ENCODE measurements at regions not wholly inside any gene's neighbourhood (a gene's known extent, or its start where the extent isn't known, plus 50 kb on each side); places are given as distances from the start of the nearest gene placed in this dataset.
A peak's percentile ranks its signal among the peaks of the same experiment; 100 is the strongest.

DNA sequence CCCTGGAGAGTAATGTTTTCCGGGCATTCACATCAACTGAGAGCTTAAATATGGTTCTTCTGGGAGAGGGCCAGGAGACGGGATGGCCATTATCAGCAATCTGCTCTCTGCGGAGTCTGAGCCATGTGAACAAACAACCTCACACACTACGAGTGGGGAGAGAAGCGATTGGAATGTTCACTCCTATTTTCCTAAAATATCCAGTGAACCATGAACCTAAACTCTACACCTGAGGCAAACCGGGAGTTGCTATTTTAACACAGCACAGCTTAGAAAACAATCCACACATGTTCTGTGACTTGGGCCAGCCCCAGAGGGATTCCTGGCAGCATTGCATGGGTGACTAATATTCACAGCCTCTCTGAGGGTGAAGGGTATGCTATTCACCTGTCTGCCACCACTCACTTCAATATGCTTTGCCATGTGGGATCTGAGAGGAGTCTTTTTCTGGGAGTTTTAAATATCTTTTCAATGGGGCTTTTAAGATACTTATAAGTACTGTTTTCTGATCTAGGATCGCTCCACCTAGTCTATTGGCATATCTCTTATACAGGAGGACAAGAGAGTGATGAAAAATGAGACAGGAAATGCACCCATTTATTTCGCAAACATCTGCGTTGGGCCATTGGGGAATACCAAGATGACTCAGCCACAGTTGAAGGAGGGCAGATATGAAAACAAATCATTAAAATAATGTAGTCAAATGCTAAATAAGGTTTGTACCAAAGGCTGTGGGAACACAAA lies 72.6 kb upstream of the SERP2 start:
- no peak for TF ChIP-seq EP300 (IDR thresholded peaks at IDR 0.05; ENCODE audit: borderline replicate concordance)
- peak; percentile 39; the same call in 1 of the 2 replicates for TF ChIP-seq CEBPB (IDR thresholded peaks at IDR 0.05)

GRCh38 chr13:44301639-44302015 lies 72.0 kb upstream of the SERP2 start:
- TF ChIP-seq CREB1 (IDR thresholded peaks at IDR 0.05; ENCODE audit: low read depth), result no peak
- TF ChIP-seq USF1 (IDR thresholded peaks at IDR 0.05), result no peak
- TF ChIP-seq, protein P1, sequence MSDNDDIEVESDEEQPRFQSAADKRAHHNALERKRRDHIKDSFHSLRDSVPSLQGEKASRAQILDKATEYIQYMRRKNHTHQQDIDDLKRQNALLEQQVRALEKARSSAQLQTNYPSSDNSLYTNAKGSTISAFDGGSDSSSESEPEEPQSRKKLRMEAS (IDR thresholded peaks at IDR 0.05), result no peak
- no peak for TF ChIP-seq FOXM1 (IDR thresholded peaks at IDR 0.05; ENCODE audit: borderline replicate concordance, low read depth)
- no peak for TF ChIP-seq CEBPB (IDR thresholded peaks at IDR 0.05)
- no peak for TF ChIP-seq TCF12 (IDR thresholded peaks at IDR 0.05; ENCODE audit: low read depth)
- no peak for TF ChIP-seq RAD21 (IDR thresholded peaks at IDR 0.05; ENCODE audit: low read depth)
- TF ChIP-seq, protein P2, sequence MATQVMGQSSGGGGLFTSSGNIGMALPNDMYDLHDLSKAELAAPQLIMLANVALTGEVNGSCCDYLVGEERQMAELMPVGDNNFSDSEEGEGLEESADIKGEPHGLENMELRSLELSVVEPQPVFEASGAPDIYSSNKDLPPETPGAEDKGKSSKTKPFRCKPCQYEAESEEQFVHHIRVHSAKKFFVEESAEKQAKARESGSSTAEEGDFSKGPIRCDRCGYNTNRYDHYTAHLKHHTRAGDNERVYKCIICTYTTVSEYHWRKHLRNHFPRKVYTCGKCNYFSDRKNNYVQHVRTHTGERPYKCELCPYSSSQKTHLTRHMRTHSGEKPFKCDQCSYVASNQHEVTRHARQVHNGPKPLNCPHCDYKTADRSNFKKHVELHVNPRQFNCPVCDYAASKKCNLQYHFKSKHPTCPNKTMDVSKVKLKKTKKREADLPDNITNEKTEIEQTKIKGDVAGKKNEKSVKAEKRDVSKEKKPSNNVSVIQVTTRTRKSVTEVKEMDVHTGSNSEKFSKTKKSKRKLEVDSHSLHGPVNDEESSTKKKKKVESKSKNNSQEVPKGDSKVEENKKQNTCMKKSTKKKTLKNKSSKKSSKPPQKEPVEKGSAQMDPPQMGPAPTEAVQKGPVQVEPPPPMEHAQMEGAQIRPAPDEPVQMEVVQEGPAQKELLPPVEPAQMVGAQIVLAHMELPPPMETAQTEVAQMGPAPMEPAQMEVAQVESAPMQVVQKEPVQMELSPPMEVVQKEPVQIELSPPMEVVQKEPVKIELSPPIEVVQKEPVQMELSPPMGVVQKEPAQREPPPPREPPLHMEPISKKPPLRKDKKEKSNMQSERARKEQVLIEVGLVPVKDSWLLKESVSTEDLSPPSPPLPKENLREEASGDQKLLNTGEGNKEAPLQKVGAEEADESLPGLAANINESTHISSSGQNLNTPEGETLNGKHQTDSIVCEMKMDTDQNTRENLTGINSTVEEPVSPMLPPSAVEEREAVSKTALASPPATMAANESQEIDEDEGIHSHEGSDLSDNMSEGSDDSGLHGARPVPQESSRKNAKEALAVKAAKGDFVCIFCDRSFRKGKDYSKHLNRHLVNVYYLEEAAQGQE (IDR thresholded peaks at IDR 0.05; ENCODE audit: low read depth), result no peak
- TF ChIP-seq ZBTB7A (IDR thresholded peaks at IDR 0.05; ENCODE audit: low read depth), result no peak
- TF ChIP-seq EGR1 (IDR thresholded peaks at IDR 0.05), result no peak
- no peak for TF ChIP-seq TEAD4 (IDR thresholded peaks at IDR 0.05)
- no peak for TF ChIP-seq NFIC (IDR thresholded peaks at IDR 0.05)
- TF ChIP-seq TAF1 (IDR thresholded peaks at IDR 0.05; ENCODE audit: low read depth), result no peak
- no peak for TF ChIP-seq YY1 (IDR thresholded peaks at IDR 0.05; ENCODE audit: low read depth)
- TF ChIP-seq EP300 (IDR thresholded peaks at IDR 0.05; ENCODE audit: borderline replicate concordance), result no peak

- TF ChIP-seq CEBPB (IDR thresholded peaks at IDR 0.05) (no peak), NFIC (IDR thresholded peaks at IDR 0.05) (no peak), ZBTB7A (IDR thresholded peaks at IDR 0.05; ENCODE audit: low read depth) (no peak), RAD21 (IDR thresholded peaks at IDR 0.05; ENCODE audit: low read depth) (no peak), USF1 (IDR thresholded peaks at IDR 0.05) (no peak), CREB1 (IDR thresholded peaks at IDR 0.05; ENCODE audit: low read depth) (no peak), EP300 (IDR thresholded peaks at IDR 0.05; ENCODE audit: borderline replicate concordance) (no peak), TCF12 (IDR thresholded peaks at IDR 0.05; ENCODE audit: low read depth) (no peak), TEAD4 (IDR thresholded peaks at IDR 0.05) (no peak), YY1 (IDR thresholded peaks at IDR 0.05; ENCODE audit: low read depth) (no peak), EGR1 (IDR thresholded peaks at IDR 0.05) (no peak), TAF1 (IDR thresholded peaks at IDR 0.05; ENCODE audit: low read depth) (no peak), FOXM1 (IDR thresholded peaks at IDR 0.05; ENCODE audit: borderline replicate concordance, low read depth) (no peak)
- TF ChIP-seq, protein P2 (IDR thresholded peaks at IDR 0.05; ENCODE audit: low read depth), result no peak
- TF ChIP-seq, protein P1 (IDR thresholded peaks at IDR 0.05), result no peak
Observed at GRCh38 chr13:44302233-44302632, 71.4 kb upstream of the SERP2 start.

DNA sequence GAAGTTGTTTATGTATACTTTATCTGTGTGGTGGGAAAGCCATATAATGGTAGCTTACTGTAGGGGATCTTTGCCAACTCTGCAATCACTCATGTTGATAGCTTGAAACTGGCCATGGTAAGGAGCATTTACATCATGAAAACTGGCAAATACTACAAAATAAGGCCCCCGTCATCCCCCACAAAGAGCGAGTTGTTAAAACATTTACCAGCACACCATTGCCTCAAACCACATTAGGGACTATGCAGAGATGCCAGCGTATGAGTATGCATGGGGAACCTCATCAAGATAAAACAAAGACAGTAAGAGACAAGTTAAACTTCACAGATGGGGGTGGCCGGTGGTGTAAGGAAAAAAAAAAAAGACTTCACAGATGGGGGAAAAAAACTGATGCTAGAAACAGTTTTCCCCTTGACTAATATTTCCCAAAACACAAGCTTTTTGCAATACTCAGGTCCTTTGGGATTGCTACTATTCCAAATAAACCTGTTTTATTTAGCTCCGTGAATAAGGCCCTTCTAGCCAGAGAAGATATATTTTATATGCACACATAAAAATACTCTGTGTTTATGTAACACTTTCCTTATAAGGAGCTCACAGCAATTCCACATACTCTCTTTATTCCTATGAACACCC lies 70.6 kb upstream of the SERP2 start:
- TF ChIP-seq FOXM1 (IDR thresholded peaks at IDR 0.05; ENCODE audit: borderline replicate concordance, low read depth), result no peak
- TF ChIP-seq YY1 (IDR thresholded peaks at IDR 0.05; ENCODE audit: low read depth), result no peak
- TF ChIP-seq TEAD4 (IDR thresholded peaks at IDR 0.05), result no peak
- TF ChIP-seq, protein P2 (IDR thresholded peaks at IDR 0.05; ENCODE audit: low read depth), result no peak
- TF ChIP-seq, protein P1 (IDR thresholded peaks at IDR 0.05), result no peak
- no peak for TF ChIP-seq NFIC (IDR thresholded peaks at IDR 0.05)
- no peak for TF ChIP-seq TCF12 (IDR thresholded peaks at IDR 0.05; ENCODE audit: low read depth)
- TF ChIP-seq CEBPB (IDR thresholded peaks at IDR 0.05), result no peak
- TF ChIP-seq CREB1 (IDR thresholded peaks at IDR 0.05; ENCODE audit: low read depth), result no peak
- no peak for TF ChIP-seq ZBTB7A (IDR thresholded peaks at IDR 0.05; ENCODE audit: low read depth)
- TF ChIP-seq USF1 (IDR thresholded peaks at IDR 0.05), result no peak
